ENCODE measurements at regions not wholly inside any gene's neighbourhood (a gene's known extent, or its start where the extent isn't known, plus 50 kb on each side); places are given as distances from the start of the nearest gene placed in this dataset.

- no peaks in the 10 kb centered on the region for H3K27me3 Mint-ChIP-seq
- no peaks in the 10 kb centered on the region for H3K4me1 Mint-ChIP-seq
- no peak overlapping the region for H3K27ac Mint-ChIP-seq
Observed at GRCh38 chr4:57410331-57411052, 300.3 kb upstream of the IGFBP7 start.

GRCh38 chr4:57405359-57405758 lies 295.2 kb upstream of the IGFBP7 start:
- H3K36me3 Mint-ChIP-seq: no peaks in the 10 kb centered on the region
- H3K27ac Mint-ChIP-seq: no peak overlapping the region
- peaks cover 0 to 3% (median 0%) of the 10 kb centered on the region in 3 donors for H3K9me3 Mint-ChIP-seq
- H3K4me1 Mint-ChIP-seq: no peaks in the 10 kb centered on the region
- H3K27me3 Mint-ChIP-seq: no peaks in the 10 kb centered on the region
- no peak overlapping the region for H3K4me3 Mint-ChIP-seq

More at GRCh38 chr4:57410331-57411052, 300.3 kb upstream of the IGFBP7 start:
- no peaks in the 10 kb centered on the region for H3K9me3 Mint-ChIP-seq
- H3K36me3 Mint-ChIP-seq: no peaks in the 10 kb centered on the region
- no peak overlapping the region for H3K4me3 Mint-ChIP-seq

- no peaks in the 10 kb centered on the region for H3K4me1 Mint-ChIP-seq
- no peaks in the 10 kb centered on the region for H3K27me3 Mint-ChIP-seq
- H3K4me3 Mint-ChIP-seq: no peak overlapping the region
- H3K9me3 Mint-ChIP-seq: peaks cover 0 to 3% (median 0%) of the 10 kb centered on the region in 3 donors
- H3K36me3 Mint-ChIP-seq: no peaks in the 10 kb centered on the region
- H3K27ac Mint-ChIP-seq: no peak overlapping the region
Observed at GRCh38 chr4:57404483-57404882, 294.3 kb upstream of the IGFBP7 start.

- H3K27me3 Mint-ChIP-seq: no peaks in the 10 kb centered on the region
- H3K4me1 Mint-ChIP-seq: no peaks in the 10 kb centered on the region
- no peak overlapping the region for H3K4me3 Mint-ChIP-seq
- no peaks in the 10 kb centered on the region for H3K36me3 Mint-ChIP-seq
- H3K9me3 Mint-ChIP-seq: peaks cover 0 to 3% (median 0%) of the 10 kb centered on the region in 3 donors
- H3K27ac Mint-ChIP-seq: no peak overlapping the region
Observed at GRCh38 chr4:57403591-57403990, 293.4 kb upstream of the IGFBP7 start.

- Mint-ChIP-seq H3K4me3 (no peak overlapping the region), H3K27me3 (no peaks in the 10 kb centered on the region), H3K36me3 (no peaks in the 10 kb centered on the region), H3K9me3 (peaks cover 0 to 3% (median 0%) of the 10 kb centered on the region in 3 donors), H3K27ac (no peak overlapping the region), H3K4me1 (no peaks in the 10 kb centered on the region)
Observed at GRCh38 chr4:57401586-57401985, 291.4 kb upstream of the IGFBP7 start.

- H3K36me3 Mint-ChIP-seq: no peaks in the 10 kb centered on the region
- H3K27me3 Mint-ChIP-seq: no peaks in the 10 kb centered on the region
- H3K4me1 Mint-ChIP-seq: no peaks in the 10 kb centered on the region
- H3K27ac Mint-ChIP-seq: no peak overlapping the region
- no peak overlapping the region for H3K4me3 Mint-ChIP-seq
- peaks cover 0 to 2% (median 2%) of the 10 kb centered on the region in 3 donors for H3K9me3 Mint-ChIP-seq
Observed at GRCh38 chr4:57378766-57379165, 268.6 kb upstream of the IGFBP7 start.

- Mint-ChIP-seq H3K9me3 (peaks cover 0 to 2% (median 0%) of the 10 kb centered on the region in 3 donors), H3K27ac (no peak overlapping the region), H3K4me3 (no peak overlapping the region), H3K27me3 (no peaks in the 10 kb centered on the region), H3K36me3 (no peaks in the 10 kb centered on the region), H3K4me1 (no peaks in the 10 kb centered on the region)
Observed at GRCh38 chr4:57374866-57375595, 264.8 kb upstream of the IGFBP7 start.

- Mint-ChIP-seq H3K9me3 (no peaks in the 10 kb centered on the region), H3K4me1 (no peaks in the 10 kb centered on the region), H3K27ac (peak overlapping the region in 1 of 3 donors; percentile 45), H3K4me3 (no peak overlapping the region), H3K27me3 (no peaks in the 10 kb centered on the region), H3K36me3 (no peaks in the 10 kb centered on the region)
Observed at GRCh38 chr4:57373991-57374390, 263.8 kb upstream of the IGFBP7 start.

GRCh38 chr4:57371671-57372070 lies 261.5 kb upstream of the IGFBP7 start:
- Mint-ChIP-seq H3K27ac (no peak overlapping the region), H3K36me3 (no peaks in the 10 kb centered on the region), H3K27me3 (no peaks in the 10 kb centered on the region), H3K9me3 (no peaks in the 10 kb centered on the region), H3K4me3 (no peak overlapping the region), H3K4me1 (no peaks in the 10 kb centered on the region)

GRCh38 chr4:57370691-57371090 lies 260.5 kb upstream of the IGFBP7 start:
- H3K36me3 Mint-ChIP-seq: no peaks in the 10 kb centered on the region
- no peaks in the 10 kb centered on the region for H3K27me3 Mint-ChIP-seq
- H3K4me1 Mint-ChIP-seq: no peaks in the 10 kb centered on the region
- no peak overlapping the region for H3K27ac Mint-ChIP-seq
- H3K9me3 Mint-ChIP-seq: no peaks in the 10 kb centered on the region
- H3K4me3 Mint-ChIP-seq: no peak overlapping the region

- H3K9me3 Mint-ChIP-seq: no peaks in the 10 kb centered on the region
- no peak overlapping the region for H3K4me3 Mint-ChIP-seq
- no peaks in the 10 kb centered on the region for H3K27me3 Mint-ChIP-seq
- no peaks in the 10 kb centered on the region for H3K36me3 Mint-ChIP-seq
- H3K4me1 Mint-ChIP-seq: no peaks in the 10 kb centered on the region
- no peak overlapping the region for H3K27ac Mint-ChIP-seq
Observed at GRCh38 chr4:57369446-57369845, 259.3 kb upstream of the IGFBP7 start.

GRCh38 chr4:57364255-57364654 lies 254.1 kb upstream of the IGFBP7 start:
- Mint-ChIP-seq H3K4me3 (no peak overlapping the region), H3K4me1 (no peaks in the 10 kb centered on the region), H3K36me3 (no peaks in the 10 kb centered on the region), H3K27me3 (no peaks in the 10 kb centered on the region), H3K27ac (no peak overlapping the region), H3K9me3 (peaks cover 0 to under 1% (median 0%) of the 10 kb centered on the region in 3 donors)

GRCh38 chr4:57363346-57363745 lies 253.2 kb upstream of the IGFBP7 start:
- Mint-ChIP-seq H3K36me3 (no peaks in the 10 kb centered on the region), H3K4me3 (no peak overlapping the region), H3K27ac (no peak overlapping the region), H3K9me3 (peaks cover 0 to 6% (median 2%) of the 10 kb centered on the region in 3 donors), H3K4me1 (no peaks in the 10 kb centered on the region), H3K27me3 (no peaks in the 10 kb centered on the region)

- Mint-ChIP-seq H3K4me1 (no peaks in the 10 kb centered on the region), H3K27ac (no peak overlapping the region), H3K36me3 (no peaks in the 10 kb centered on the region), H3K27me3 (no peaks in the 10 kb centered on the region), H3K9me3 (peaks cover 0 to 6% (median 4%) of the 10 kb centered on the region in 3 donors), H3K4me3 (no peak overlapping the region)
Observed at GRCh38 chr4:57360681-57361080, 250.5 kb upstream of the IGFBP7 start.

GRCh38 chr4:57355101-57355665 lies 245.0 kb upstream of the IGFBP7 start:
- Mint-ChIP-seq H3K4me3 (no peak overlapping the region), H3K36me3 (no peaks in the 10 kb centered on the region), H3K27me3 (no peaks in the 10 kb centered on the region), H3K27ac (no peak overlapping the region), H3K9me3 (peaks cover 3 to 6% (median 5%) of the 10 kb centered on the region in 3 donors), H3K4me1 (no peaks in the 10 kb centered on the region)

All from IgD-negative memory B cell (primary cell).